HL-60/S4 (cell line): ENCODE measurements at regions not wholly inside any gene's neighbourhood (a gene's known extent, or its start where the extent isn't known, plus 50 kb on each side); places are given as distances from the start of the nearest gene placed in this dataset.
"Not testable (repeated sequence)": the region's sequence is repeated elsewhere in the genome, so short reads cannot be mapped to it uniquely, and the experiment has no call there.

Source experiments
- in situ Hi-C: fragments of 300-500 bp; cut with MboI; formaldehyde crosslinking; loops from 2 replicates; pipeline ENCODE4 v1.14.3; 2022; ENCODE audit warnings: low sequenced_read_pairs

DNA sequence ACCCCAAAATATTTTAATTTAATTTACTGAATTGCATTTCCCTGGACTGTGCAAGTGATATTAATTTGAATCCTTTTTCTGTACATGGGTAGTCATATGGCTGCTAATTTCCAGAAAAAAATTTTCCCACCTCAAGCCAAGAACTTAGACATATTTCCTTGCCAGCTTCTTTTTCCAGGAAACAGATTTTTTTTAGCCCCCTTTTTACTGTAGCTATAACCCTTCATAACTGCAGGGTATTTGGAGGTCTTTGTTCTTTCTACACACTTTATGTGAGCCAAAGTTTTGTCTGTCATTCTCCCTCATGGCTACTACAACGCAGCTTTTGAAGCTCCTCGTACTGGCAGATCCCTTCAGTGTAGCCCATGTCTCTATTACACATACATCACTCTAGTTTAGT, 261.2 kb upstream of the PIK3R1 start:
- in situ Hi-C loops = no loop called here

DNA sequence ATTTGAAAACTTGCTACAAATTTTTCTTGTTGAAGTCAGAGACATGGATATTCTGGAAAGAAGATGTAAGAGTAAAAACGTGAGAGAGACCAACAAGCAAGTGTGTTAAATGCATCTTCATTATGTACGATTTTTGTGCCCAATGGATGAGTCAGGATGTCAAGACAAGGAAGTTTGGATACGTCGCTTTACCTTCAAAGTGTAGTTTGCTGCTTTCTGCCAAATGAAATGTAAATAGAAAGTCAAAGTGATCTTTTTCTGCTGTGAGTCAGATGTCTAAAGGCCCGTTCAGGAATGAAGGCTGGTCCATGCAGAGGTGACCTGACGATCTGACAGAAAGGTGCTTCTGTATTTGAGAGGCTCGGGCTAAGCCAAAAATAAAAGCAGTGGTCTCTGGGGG, 273.1 kb upstream of the PIK3R1 start:
- in situ Hi-C loops = no loop called here

DNA sequence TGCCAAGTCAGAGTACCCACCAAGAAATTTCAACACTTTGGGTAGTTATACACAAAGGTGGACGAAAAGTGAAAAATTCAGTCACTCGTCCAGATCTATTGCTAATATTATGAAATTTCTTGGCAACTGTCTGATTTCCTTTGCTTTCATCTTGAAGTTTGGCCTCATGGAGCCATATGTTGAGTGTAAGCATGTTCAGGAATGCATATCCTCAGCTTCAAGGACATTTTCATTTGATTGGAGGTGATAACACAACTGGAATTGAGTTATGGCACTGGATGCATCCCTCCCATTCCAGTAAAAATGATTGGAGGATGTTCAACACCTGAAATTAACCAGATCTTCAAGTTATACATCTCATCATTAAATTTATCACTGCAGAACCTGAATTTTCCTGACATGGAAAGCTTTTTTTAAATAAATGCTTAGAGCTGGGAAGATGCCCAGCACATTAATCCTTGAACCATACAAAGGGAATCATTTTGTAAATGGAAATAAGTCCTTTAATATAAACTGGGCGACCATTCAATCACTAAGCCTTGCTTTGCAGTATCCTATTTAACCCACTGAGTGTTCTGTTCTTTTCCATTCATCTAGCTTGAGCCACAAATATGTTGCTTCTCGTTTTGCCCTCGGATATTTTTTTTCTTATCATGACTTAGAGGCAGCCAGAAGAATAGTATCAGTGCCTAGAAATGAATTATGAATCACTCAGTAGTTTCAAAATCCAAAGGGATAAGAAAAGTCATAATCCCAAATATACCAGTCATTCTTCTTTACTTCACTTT, 273.7 kb upstream of the PIK3R1 start:
- in situ Hi-C loops = no loop called here

DNA sequence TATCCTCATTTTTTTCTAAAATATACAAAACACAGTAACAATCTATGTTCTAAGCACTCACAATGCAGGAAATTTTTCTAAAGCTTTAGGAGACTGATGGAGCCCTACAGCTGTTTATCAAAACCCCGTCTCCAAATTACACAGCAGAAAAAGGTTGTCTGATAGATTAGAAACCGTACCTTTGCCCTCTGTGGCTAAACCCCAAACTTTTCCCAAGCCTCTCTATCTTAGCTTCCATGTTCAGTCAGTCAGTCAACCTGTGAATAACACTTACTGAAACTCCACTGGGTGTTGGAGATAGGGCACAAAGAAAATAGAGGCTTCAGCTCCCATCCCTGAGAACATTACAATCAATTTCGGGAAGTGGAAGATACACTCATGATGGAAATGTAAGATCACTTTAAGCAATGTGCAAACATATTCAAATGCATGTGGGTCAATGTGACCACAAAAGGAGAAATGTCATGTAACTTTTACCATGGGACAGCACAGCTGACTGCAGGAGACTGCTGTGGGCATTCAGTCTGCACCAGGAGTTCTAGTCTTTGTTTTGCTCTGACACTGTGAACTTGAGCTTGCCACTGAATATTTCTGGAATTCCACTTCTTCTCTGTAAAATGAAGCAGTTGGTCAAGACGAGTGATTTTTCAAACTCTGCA, 279.5 kb upstream of the PIK3R1 start:
- in situ Hi-C loops = no loop called here

DNA sequence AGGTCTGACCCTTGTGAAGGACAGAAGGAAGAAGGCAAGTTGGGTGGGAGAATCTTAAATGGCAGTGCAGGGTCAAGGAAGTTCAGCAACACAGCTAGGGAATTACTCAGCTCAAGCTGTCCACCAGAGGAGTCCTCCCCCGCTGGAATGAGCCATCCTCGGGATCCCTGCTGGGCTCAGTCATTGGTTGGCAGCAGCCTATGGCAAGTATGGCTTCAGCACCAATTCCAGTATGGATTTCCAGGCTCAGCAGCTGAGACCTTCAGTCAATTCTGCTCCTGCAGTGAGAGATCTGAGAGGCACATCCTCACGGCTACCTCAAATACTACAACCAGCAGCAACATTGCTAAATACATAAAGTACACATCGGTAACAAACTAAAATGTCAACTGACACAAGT, 280.6 kb upstream of the PIK3R1 start:
- in situ Hi-C loops = no loop called here

- in situ Hi-C loops = no loop called here
Observed at GRCh38 chr5:67925511-67925910, 290.0 kb upstream of the PIK3R1 start.

DNA sequence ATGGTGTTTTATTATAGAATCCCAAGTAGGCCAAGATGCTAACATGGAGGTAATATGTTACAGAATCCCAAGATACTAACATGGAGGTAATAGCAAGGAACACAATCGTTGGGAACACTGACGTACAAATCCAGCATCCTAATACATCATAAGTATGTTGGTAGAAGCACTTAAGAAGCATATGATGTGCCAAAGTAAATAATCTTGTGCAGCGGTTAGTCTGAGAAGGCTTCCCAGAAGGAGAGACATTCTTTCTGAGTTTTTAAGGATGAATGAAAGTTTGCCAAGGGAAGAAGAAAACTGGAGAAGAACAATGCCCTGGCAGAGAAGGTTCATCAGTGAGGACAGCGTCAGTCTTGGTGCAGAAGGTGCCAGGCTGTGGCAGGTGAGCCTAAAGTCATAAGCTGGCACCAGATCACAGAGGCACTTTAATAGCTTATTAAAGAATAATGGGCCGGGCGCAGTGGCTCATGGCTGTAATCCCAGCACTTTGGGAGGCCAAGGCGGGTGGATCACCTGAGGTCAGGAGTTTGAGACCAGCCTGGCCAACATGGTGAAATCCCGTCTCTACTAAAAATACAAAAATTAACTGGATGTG, 294.5 kb upstream of the PIK3R1 start:
- in situ Hi-C loops = no loop called here

- in situ Hi-C loops = not testable (repeated sequence)
Observed at GRCh38 chr5:67919532-67919931, 296.0 kb upstream of the PIK3R1 start.

- in situ Hi-C loops = no loop called here
Observed at GRCh38 chr5:67917561-67917960, 298.0 kb upstream of the PIK3R1 start.

DNA sequence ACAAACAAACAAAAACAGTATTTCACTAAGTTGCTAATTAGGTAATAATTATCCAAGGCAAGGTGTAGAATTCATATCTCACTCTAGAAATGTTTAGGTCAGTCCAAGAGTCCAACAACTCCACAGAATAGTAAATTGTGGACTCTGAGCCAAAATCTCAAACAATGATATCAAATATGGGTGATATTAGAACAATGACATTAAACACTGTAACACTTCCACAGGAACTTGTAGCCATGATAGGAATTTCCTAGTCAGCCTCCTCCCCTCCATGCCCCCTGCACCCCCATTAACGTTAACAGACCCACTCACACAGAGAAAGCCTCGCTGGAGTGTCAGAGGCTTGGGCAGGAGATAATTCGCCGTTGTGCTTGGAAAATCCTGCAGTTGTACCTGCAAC, 305.0 kb upstream of the PIK3R1 start:
- in situ Hi-C loops = no loop called here

DNA sequence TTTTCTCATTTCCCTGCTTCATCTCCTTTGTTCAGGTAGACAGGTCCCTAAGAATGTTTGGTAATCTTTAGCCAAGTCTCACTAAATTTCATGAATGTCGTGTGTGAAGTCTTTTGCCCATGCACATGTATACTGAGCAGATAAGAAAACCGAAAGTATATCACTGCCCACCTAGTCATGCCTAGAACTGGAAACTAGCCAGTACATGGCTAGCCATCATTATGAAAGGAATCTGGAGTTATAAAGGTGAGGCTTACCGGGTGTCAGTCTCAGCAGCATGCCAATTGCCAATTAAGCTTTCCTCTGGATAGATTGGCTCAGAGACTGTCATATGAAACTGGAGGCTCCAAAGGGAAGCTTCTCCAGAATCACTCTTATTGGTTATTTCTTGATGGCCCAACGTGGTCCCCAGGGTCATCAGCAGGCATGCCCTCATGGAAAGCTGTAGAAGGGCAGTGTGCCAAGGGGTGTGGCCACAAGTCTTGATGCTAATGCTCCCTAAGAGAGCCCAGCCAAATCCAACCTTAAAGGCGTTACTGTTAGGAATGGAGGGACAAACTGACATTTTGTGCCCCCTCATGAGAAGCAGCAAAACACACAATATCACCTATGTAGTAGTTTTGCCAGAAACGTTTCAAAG, 307.3 kb upstream of the PIK3R1 start:
- in situ Hi-C loops = no loop called here

DNA sequence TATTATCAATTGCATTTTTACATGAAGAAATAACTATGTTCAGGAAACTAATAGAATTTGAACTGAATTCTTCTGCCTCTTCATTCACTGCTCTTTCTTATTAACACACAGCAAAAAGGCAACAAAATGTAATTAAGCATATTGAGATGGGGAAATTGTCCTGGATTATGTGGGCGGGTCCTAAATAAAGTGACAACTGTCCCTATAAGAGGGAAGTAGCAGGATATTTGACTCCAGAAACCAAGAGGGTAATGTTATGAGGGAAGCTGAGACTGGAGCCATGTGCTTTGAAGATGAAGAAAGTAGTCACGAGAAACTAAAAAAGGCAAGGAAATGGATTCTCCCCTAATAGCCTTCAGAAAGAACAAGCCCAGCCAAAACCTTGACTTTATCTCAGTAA, 311.2 kb upstream of the PIK3R1 start:
- in situ Hi-C loops = no loop called here

DNA sequence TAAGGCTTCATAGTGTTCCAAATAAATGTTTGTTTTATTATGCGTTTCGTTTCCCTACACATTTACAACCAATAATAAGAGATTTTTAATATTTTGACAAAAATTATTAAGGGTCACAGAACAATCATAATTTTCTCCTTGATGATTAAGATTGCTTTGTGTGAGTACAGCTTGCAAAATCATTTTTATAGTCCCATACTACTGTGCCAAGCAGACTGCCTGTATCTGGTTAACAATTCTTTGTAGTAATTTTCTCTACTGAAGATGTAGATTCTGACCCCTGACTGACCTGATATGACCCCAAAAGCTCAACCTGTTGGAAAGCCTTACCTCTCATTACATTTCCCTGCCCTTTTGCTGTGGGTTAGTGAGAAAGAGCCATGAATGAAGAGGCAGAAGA, 311.9 kb upstream of the PIK3R1 start:
- in situ Hi-C loops = no loop called here

GRCh38 chr5:67903121-67903520, 312.4 kb upstream of the PIK3R1 start:
- in situ Hi-C loops = no loop called here

DNA sequence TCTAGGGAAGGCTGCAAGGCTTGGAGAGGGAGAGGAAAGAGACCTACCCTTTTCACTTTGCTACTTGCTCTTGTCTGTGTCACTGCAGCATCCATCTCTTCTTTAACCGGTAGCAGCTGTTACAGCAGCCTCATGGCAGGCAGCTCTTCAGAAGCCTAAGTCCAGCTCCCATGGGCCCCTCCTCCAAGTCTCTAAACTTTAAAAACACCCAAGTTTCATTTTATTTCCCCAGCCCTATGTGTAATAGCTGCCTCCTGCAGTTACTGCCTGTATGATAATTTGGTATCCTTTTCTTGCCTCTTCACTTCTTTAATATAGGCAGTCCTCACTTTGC, 313.1 kb upstream of the PIK3R1 start:
- in situ Hi-C loops = no loop called here

DNA sequence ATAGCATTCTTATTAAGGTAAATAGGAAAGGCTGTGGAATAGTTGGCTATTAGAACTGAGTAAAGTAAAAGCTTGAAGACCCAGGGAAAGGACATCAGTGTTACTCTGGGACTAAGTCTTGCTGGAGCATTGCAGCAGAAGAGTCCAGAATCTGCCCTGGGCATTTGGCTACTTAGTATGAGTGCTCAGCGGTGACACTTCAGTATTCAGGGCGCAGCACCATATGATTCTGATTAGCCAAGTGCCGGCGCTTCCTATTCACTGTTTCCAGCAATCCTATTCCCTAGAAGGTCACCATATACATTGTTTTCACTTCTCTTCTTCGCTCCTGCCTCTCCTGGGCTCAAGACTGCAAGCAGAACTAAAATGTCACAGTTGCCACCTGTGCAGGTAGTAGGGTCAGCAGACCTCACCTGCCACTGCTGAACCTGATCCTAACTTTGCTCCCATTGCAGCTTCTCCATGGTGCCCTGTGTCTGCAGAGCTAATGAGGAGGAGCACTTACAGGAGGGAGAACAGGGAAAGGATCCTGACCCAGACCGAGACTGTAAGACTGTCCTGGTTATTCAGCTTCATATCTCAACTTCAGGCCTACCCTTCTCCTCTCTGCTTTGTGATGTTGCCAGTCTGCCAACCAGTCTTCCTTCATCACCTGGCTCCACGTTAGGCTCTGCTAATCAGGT, 313.6 kb upstream of the PIK3R1 start:
- in situ Hi-C loops = no loop called here

DNA sequence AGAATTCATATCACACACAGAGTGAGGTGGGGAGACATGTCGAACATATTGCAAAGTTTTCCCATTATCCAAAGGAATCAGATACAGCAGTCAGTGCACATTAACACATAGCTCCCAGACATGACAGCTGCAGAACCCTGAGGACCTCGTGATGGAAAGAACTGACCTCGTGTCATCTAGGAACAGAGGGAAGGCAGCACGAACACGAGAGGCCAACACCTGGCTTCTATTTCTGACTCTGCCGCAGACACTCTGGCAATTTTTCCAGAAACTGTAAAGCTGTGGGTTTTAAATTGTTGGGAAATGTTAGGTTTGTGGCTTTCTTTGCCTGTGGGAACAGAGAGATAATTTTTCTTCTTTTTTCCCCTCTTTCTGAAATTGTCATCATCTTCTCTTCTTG, 315.0 kb upstream of the PIK3R1 start:
- in situ Hi-C loops = no loop called here

DNA sequence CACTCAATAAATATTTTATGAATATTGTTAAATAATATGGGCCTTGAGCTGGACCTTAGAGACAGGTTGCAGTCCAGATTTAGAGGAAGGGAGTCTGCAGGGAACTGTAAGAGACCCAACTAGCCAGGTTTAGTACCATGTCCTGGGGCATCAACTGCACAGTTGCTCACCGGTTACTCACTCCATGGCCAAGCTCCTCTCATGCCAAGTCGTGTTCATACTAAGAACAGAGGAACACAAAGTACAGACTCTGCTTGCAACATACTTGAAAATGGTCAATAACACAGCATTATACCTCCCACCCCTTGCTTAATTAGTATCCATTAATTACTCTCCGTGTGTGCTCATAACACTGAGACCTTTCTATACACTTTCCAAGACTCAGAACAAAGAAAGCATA, 317.6 kb upstream of the PIK3R1 start:
- in situ Hi-C loops = no loop called here

DNA sequence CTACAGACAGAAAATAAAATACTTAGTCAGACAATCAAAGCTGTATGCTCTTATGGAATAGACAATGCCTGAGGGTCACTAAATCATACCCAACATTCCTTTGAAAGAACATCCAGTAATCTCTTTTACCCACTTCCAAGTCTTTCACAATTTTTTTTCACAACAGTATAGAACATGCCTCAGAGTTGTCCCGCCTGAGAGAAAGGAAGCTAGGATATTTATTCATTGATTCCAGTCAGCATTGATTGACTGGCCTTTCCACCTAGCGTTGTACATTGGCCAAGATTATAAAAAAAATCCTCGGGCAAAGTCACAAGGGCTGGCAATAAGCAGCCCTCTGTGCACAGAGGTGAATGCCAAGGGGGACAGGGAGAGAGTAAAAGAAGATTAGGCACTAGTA, 318.1 kb upstream of the PIK3R1 start:
- in situ Hi-C loops = no loop called here

GRCh38 chr5:67896930-67897313, 318.6 kb upstream of the PIK3R1 start:
- in situ Hi-C loops = no loop called here

DNA sequence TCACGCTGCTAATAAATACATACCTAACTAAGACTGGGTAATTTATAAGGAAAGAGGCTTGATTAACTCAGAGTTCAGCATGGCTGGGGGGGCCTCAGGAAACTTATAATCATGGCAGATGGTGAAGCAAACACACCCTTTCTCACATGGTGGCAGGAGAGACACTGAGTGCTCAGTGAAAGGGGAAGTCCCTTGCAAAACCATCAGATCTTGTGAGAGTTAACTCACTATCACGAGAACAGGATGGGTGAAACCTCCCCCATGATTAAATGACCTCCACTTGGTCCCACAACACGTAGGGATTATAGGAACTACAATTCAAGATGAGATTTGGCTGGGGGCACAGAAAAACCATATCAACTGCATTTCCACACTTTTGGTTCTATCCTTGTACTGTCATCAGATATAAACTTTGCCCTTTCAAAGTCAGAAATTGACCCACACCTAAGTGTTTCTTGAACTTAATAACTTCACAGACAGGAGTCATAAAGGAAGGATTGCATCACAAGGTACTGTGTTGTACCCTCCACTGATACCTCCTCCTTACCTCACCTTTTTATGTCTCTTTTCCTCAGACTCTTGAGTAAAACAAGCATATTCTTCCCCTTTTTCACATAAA, 319.1 kb upstream of the PIK3R1 start:
- in situ Hi-C loops = no loop called here
